Uterus (tissue), 2 donors: ENCODE measurements at regions not wholly inside any gene's neighbourhood (a gene's known extent, or its start where the extent isn't known, plus 50 kb on each side); places are given as distances from the start of the nearest gene placed in this dataset.

Source experiments
- POLR2A ChIP-seq, 2 donors: fragments of 450-650 bp; IDR thresholded peaks; one replicate each; pipeline ENCODE4 v1.6.1; 2016; ENCODE audit warnings: antibody characterized with exemption in 2 of 2, mild to moderate bottlenecking in 1 of 2, moderate library complexity in 1 of 2
- TF ChIP-seq, protein P1 (sequence below), 4 experiments: fragments of 200-600 bp in 2 of 4; fragments of 450-650 bp in 2 of 4; sonication (generic) in 2 of 4; IDR thresholded peaks; one replicate each; pipeline ENCODE4 v1.5.1; 2016 to 2019; ENCODE audit warnings: antibody characterized with exemption in 4 of 4, mild to moderate bottlenecking in 2 of 4, moderate library complexity in 1 of 4

DNA sequence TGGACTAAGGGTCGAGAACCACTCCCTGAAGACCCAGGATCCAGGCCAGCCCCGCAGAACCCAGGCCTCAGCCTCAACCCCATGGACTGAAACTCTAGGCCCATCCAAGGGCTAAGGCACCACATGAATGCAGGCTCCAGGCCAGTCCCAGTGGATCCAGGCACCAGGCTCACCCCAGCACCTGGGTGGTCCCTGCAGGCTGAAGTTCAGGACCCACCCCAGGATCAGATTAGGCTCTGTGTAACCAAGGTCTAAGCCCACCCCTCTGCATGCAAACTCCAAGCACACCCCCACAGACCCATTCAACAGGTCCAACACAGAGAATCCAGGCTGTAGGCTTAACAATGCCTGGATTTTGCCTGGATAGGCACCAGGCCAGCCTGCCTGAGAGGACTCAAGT, 1876.2 kb downstream of the PCDH9 start:
- TF ChIP-seq, protein P1, sequence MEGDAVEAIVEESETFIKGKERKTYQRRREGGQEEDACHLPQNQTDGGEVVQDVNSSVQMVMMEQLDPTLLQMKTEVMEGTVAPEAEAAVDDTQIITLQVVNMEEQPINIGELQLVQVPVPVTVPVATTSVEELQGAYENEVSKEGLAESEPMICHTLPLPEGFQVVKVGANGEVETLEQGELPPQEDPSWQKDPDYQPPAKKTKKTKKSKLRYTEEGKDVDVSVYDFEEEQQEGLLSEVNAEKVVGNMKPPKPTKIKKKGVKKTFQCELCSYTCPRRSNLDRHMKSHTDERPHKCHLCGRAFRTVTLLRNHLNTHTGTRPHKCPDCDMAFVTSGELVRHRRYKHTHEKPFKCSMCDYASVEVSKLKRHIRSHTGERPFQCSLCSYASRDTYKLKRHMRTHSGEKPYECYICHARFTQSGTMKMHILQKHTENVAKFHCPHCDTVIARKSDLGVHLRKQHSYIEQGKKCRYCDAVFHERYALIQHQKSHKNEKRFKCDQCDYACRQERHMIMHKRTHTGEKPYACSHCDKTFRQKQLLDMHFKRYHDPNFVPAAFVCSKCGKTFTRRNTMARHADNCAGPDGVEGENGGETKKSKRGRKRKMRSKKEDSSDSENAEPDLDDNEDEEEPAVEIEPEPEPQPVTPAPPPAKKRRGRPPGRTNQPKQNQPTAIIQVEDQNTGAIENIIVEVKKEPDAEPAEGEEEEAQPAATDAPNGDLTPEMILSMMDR (IDR thresholded peaks at IDR 0.05) = no peak
- no peak for TF ChIP-seq POLR2A (IDR thresholded peaks at IDR 0.05)
